ENCODE measurements at regions not wholly inside any gene's neighbourhood (a gene's known extent, or its start where the extent isn't known, plus 50 kb on each side); places are given as distances from the start of the nearest gene placed in this dataset.

GRCh38 chr15:70289191-70289955 lies 191.7 kb upstream of the TLE3 start:
- no peak for TF ChIP-seq POLR2A (IDR thresholded peaks at IDR 0.05)
- TF ChIP-seq, protein P1, sequence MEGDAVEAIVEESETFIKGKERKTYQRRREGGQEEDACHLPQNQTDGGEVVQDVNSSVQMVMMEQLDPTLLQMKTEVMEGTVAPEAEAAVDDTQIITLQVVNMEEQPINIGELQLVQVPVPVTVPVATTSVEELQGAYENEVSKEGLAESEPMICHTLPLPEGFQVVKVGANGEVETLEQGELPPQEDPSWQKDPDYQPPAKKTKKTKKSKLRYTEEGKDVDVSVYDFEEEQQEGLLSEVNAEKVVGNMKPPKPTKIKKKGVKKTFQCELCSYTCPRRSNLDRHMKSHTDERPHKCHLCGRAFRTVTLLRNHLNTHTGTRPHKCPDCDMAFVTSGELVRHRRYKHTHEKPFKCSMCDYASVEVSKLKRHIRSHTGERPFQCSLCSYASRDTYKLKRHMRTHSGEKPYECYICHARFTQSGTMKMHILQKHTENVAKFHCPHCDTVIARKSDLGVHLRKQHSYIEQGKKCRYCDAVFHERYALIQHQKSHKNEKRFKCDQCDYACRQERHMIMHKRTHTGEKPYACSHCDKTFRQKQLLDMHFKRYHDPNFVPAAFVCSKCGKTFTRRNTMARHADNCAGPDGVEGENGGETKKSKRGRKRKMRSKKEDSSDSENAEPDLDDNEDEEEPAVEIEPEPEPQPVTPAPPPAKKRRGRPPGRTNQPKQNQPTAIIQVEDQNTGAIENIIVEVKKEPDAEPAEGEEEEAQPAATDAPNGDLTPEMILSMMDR (IDR thresholded peaks at IDR 0.05), result no peak
- no peak overlapping the region for H3K4me3 ChIP-seq (ENCODE audit: low read depth, poor library complexity, severe bottlenecking)
- 43 to 45% methylated on average over 8 of the region's 8 CpGs for WGBS, 2 donors
- intact Hi-C loops (cut with DNase I; ENCODE audit: low total_unique reads), result no loop called here
- DNase-seq (ENCODE audit: low spot score in 2 of 2), result peak in 1 of 2 donors; percentile 85

- intact Hi-C loops (cut with DNase I; ENCODE audit: low total_unique reads), result no loop called here
- 43% methylated on average over 5 of the region's 5 CpGs for WGBS, 2 donors
- DNase-seq (ENCODE audit: low spot score in 2 of 2), result no peak
- TF ChIP-seq, protein P1 (IDR thresholded peaks at IDR 0.05), result no peak
- no peak for TF ChIP-seq POLR2A (IDR thresholded peaks at IDR 0.05)
- H3K4me3 ChIP-seq (ENCODE audit: low read depth, poor library complexity, severe bottlenecking), result no peak overlapping the region
Observed at GRCh38 chr15:70286113-70286806, 188.5 kb upstream of the TLE3 start.

DNA sequence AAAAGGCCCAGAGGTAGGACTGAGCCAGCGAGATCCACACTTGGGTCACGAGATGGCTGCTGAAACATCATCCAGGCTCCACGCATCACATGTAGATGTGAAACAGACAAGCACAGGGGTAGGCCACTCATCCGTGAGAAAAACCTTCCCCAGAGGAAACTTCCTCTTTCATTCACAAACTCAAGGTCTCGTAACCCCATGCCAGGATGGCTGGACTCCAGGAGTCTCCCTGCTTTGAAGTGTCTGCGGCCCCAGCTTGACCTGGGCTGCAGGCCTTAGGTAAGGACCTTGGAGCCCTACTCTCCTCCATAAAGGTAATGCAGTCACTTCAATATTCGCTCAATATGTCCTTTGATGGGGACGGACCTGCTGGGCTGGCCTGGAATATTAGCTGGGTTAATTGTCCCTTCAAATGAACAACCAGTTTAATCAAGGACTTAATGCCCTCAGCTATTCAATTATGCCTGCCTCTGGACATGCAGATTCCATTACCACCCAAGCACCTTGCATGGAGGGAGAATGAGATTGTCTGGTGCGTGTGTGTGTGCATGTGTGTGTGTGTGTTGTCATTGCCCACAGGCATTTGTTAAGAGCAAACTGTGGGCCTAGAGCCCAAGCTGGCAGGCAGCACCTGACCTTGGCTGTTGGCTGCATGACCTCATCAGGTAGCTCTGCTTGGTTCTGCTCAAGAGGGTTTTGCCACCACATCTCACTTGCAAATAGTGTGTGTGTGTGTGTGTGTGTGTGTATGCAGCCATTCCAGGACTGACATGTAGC lies 186.9 kb upstream of the TLE3 start:
- peak in 1 of 2 donors; percentile 67 for DNase-seq (ENCODE audit: low spot score in 2 of 2)

DNA sequence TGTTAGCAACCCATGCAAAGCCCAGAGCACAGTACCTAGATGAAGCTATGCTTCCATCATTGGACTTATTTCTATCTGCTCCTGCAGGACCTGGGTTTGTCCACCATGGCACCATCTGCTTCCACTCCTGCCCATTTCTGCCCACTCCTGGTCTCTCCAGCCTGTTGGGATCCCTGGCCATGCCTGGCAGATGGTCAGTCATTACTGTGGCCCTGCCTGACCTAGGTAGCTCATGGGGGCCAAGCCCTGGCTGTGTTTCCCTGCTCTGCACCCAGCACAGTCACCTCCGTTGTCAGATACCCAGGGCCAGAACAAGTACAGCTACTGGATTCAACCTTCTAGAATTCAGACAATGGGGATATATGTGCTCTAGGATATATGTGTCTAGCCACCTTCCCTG lies 185.8 kb upstream of the TLE3 start:
- 0 to 47% methylated on average over 1 of the region's 1 CpG for WGBS, 2 donors
- no peak overlapping the region for H3K4me3 ChIP-seq (ENCODE audit: low read depth, poor library complexity, severe bottlenecking)
- peak in 1 of 2 donors; percentile 31 for DNase-seq (ENCODE audit: low spot score in 2 of 2)
- intact Hi-C loops (cut with DNase I; ENCODE audit: low total_unique reads), result no loop called here
- TF ChIP-seq, protein P1 (IDR thresholded peaks at IDR 0.05), result no peak
- TF ChIP-seq POLR2A (IDR thresholded peaks at IDR 0.05), result no peak

More for the DNA sequence above, 186.9 kb upstream of the TLE3 start:
- intact Hi-C loops (cut with DNase I; ENCODE audit: low total_unique reads), result no loop called here
- no peak for TF ChIP-seq POLR2A (IDR thresholded peaks at IDR 0.05)
- TF ChIP-seq, protein P1 (IDR thresholded peaks at IDR 0.05), result no peak
- H3K4me3 ChIP-seq (ENCODE audit: low read depth, poor library complexity, severe bottlenecking), result no peak overlapping the region
- 86 to 87% methylated on average over 9 of the region's 9 CpGs for WGBS, 2 donors

DNA sequence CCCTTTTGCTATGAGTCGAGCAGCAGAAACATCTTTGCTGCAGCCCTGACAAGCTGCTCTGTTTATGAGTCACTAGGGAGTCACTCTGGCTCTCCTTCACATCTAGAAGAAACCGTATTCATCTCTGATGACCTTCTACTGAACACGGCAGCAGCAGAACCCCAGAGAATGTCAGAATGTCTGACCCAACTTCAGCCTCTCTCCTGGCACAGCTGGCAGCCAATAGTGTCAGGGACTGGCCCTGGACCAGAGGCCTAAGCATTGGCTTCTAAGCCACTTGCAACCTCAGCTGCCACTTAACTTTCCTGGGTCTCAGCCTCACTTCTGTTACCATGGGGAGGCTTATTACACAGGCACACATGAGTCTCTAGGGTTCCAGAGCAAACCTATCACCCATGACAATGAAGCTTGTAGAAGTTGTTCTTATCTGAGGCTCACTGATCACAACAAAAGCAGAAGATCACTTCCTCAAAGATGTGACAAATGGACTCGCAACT lies 184.1 kb upstream of the TLE3 start:
- WGBS, 2 donors, result 63 to 65% methylated on average over 4 of the region's 4 CpGs

More for the DNA sequence above, 184.1 kb upstream of the TLE3 start:
- peak in 1 of 2 donors; percentile 46 for DNase-seq (ENCODE audit: low spot score in 2 of 2)
- intact Hi-C loops (cut with DNase I; ENCODE audit: low total_unique reads), result no loop called here
- TF ChIP-seq, protein P1 (IDR thresholded peaks at IDR 0.05), result no peak
- TF ChIP-seq POLR2A (IDR thresholded peaks at IDR 0.05), result no peak
- H3K4me3 ChIP-seq (ENCODE audit: low read depth, poor library complexity, severe bottlenecking), result no peak overlapping the region
